ENCODE measurements at regions not wholly inside any gene's neighbourhood (a gene's known extent, or its start where the extent isn't known, plus 50 kb on each side); places are given as distances from the start of the nearest gene placed in this dataset.

- Histone ChIP-seq H3K9me3 (ENCODE audit: control insufficient read depth, insufficient read depth, low read depth, low read length) (no peaks in the 10 kb centered on the region), H3K4me3 (ENCODE audit: low read depth in 2 of 2, low read length in 2 of 2) (no peak overlapping the region), H3K4me1 (ENCODE audit: control insufficient read depth, insufficient read depth, low read length) (no peaks in the 10 kb centered on the region), H3K27ac (ENCODE audit: low read length) (no peak overlapping the region), H3K27me3 (ENCODE audit: control insufficient read depth, insufficient read depth, low read length) (no peaks in the 10 kb centered on the region), H3K36me3 (ENCODE audit: control insufficient read depth, insufficient read depth, low read length) (no peaks in the 10 kb centered on the region)
- POLR2A ChIA-PET, result no interaction called here
- BruUV-seq (replicated peaks), result no TSS peak
- TF ChIP-seq POLR2AphosphoS5 (IDR thresholded peaks at IDR 0.05; ENCODE audit: low read depth, low read length) (no peak), SIN3A (IDR thresholded peaks at IDR 0.05; ENCODE audit: borderline replicate concordance, insufficient read depth, low read depth, low read length) (no peak), TCF7L2 (IDR thresholded peaks at IDR 0.05; ENCODE audit: low read depth, low read length) (no peak), REST (IDR thresholded peaks at IDR 0.05; ENCODE audit: insufficient read depth in 1 of 2, low read depth in 2 of 2, low read length in 1 of 2) (no peak)
- TF ChIP-seq, protein P1, sequence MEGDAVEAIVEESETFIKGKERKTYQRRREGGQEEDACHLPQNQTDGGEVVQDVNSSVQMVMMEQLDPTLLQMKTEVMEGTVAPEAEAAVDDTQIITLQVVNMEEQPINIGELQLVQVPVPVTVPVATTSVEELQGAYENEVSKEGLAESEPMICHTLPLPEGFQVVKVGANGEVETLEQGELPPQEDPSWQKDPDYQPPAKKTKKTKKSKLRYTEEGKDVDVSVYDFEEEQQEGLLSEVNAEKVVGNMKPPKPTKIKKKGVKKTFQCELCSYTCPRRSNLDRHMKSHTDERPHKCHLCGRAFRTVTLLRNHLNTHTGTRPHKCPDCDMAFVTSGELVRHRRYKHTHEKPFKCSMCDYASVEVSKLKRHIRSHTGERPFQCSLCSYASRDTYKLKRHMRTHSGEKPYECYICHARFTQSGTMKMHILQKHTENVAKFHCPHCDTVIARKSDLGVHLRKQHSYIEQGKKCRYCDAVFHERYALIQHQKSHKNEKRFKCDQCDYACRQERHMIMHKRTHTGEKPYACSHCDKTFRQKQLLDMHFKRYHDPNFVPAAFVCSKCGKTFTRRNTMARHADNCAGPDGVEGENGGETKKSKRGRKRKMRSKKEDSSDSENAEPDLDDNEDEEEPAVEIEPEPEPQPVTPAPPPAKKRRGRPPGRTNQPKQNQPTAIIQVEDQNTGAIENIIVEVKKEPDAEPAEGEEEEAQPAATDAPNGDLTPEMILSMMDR (IDR thresholded peaks at IDR 0.05), result no peak
- DNase-seq (ENCODE audit: low read depth, low spot score) (no peak), ATAC-seq (no peak)
- intact Hi-C loops (cut with micrococcal nuclease; ENCODE audit: unreplicated experiment), result no loop called here
- in situ Hi-C loops (cut with HindIII; ENCODE audit: low pct_unique_long_range_greater_than_20kb, low sequenced_read_pairs), result no loop called here
- CTCF ChIA-PET, result no interaction called here
Measured at GRCh38 chr6:27066381-27066780, 181.1 kb upstream of the PRSS16 start.

- H3K9me3 ChIP-seq (ENCODE audit: control insufficient read depth, insufficient read depth, low read depth, low read length), result no peaks in the 10 kb centered on the region
- no peaks in the 10 kb centered on the region for H3K27me3 ChIP-seq (ENCODE audit: control insufficient read depth, insufficient read depth, low read length)
- TF ChIP-seq POLR2AphosphoS5 (IDR thresholded peaks at IDR 0.05; ENCODE audit: low read depth, low read length) (no peak), REST (IDR thresholded peaks at IDR 0.05; ENCODE audit: insufficient read depth in 1 of 2, low read depth in 2 of 2, low read length in 1 of 2) (no peak), TCF7L2 (IDR thresholded peaks at IDR 0.05; ENCODE audit: low read depth, low read length) (no peak), SIN3A (IDR thresholded peaks at IDR 0.05; ENCODE audit: borderline replicate concordance, insufficient read depth, low read depth, low read length) (no peak)
- TF ChIP-seq, protein P1 (IDR thresholded peaks at IDR 0.05), result no peak
- no peak overlapping the region for H3K4me3 ChIP-seq (ENCODE audit: low read depth in 2 of 2, low read length in 2 of 2)
- H3K4me1 ChIP-seq (ENCODE audit: control insufficient read depth, insufficient read depth, low read length), result no peaks in the 10 kb centered on the region
- BruUV-seq (replicated peaks), result no TSS peak
- no peaks in the 10 kb centered on the region for H3K36me3 ChIP-seq (ENCODE audit: control insufficient read depth, insufficient read depth, low read length)
- no peak for ATAC-seq
- in situ Hi-C loops (cut with HindIII; ENCODE audit: low pct_unique_long_range_greater_than_20kb, low sequenced_read_pairs), result no loop called here
- DNase-seq (ENCODE audit: low read depth, low spot score), result no peak
- no peak overlapping the region for H3K27ac ChIP-seq (ENCODE audit: low read length)
- POLR2A ChIA-PET, result no interaction called here
- CTCF ChIA-PET, result no interaction called here
- intact Hi-C loops (cut with micrococcal nuclease; ENCODE audit: unreplicated experiment), result no loop called here
Measured at GRCh38 chr6:27066802-27067201, 180.7 kb upstream of the PRSS16 start.

Measured in Panc1 (cell line).